ENCODE measurements at regions not wholly inside any gene's neighbourhood (a gene's known extent, or its start where the extent isn't known, plus 50 kb on each side); places are given as distances from the start of the nearest gene placed in this dataset.

GRCh38 chr3:59411694-59412093, 361.9 kb upstream of the CFAP20DC start:
- no peaks in the 10 kb centered on the region for H3K27me3 ChIP-seq
- H3K27ac ChIP-seq = no peak overlapping the region
- no peaks in the 10 kb centered on the region for H3K9me3 ChIP-seq (ENCODE audit: low read depth)
- H3K4me1 ChIP-seq (ENCODE audit: low read depth) = no peaks in the 10 kb centered on the region
- TF ChIP-seq CTCF (IDR thresholded peaks at IDR 0.05; ENCODE audit: low read depth, low read length) = no peak
- no peak for DNase-seq (ENCODE audit: low read depth in 1 of 2, low spot score in 1 of 2)
- H3K36me3 ChIP-seq = no peaks in the 10 kb centered on the region
- H3K4me3 ChIP-seq = no peak overlapping the region

GRCh38 chr3:59411186-59411585, 361.4 kb upstream of the CFAP20DC start:
- Histone ChIP-seq H3K4me1 (ENCODE audit: low read depth) (no peaks in the 10 kb centered on the region), H3K4me3 (no peak overlapping the region), H3K27me3 (no peaks in the 10 kb centered on the region), H3K27ac (no peak overlapping the region), H3K36me3 (no peaks in the 10 kb centered on the region), H3K9me3 (ENCODE audit: low read depth) (no peaks in the 10 kb centered on the region)
- TF ChIP-seq CTCF (IDR thresholded peaks at IDR 0.05; ENCODE audit: low read depth, low read length) = no peak
- DNase-seq (ENCODE audit: low read depth in 1 of 2, low spot score in 1 of 2) = no peak

GRCh38 chr3:59408047-59408624, 358.3 kb upstream of the CFAP20DC start:
- H3K4me3 ChIP-seq = no peak overlapping the region
- no peak for TF ChIP-seq CTCF (IDR thresholded peaks at IDR 0.05; ENCODE audit: low read depth, low read length)
- H3K27ac ChIP-seq = no peak overlapping the region
- H3K36me3 ChIP-seq = no peaks in the 10 kb centered on the region
- no peaks in the 10 kb centered on the region for H3K9me3 ChIP-seq (ENCODE audit: low read depth)
- DNase-seq (ENCODE audit: low read depth in 1 of 2, low spot score in 1 of 2) = no peak
- H3K4me1 ChIP-seq (ENCODE audit: low read depth) = no peaks in the 10 kb centered on the region
- H3K27me3 ChIP-seq = no peaks in the 10 kb centered on the region

GRCh38 chr3:59407425-59407824, 357.6 kb upstream of the CFAP20DC start:
- H3K27ac ChIP-seq = no peak overlapping the region
- no peaks in the 10 kb centered on the region for H3K36me3 ChIP-seq

GRCh38 chr3:59406943-59407342, 357.1 kb upstream of the CFAP20DC start:
- no peaks in the 10 kb centered on the region for H3K9me3 ChIP-seq (ENCODE audit: low read depth)
- H3K27me3 ChIP-seq = no peaks in the 10 kb centered on the region
- DNase-seq (ENCODE audit: low read depth in 1 of 2, low spot score in 1 of 2) = no peak
- TF ChIP-seq CTCF (IDR thresholded peaks at IDR 0.05; ENCODE audit: low read depth, low read length) = no peak
- H3K4me1 ChIP-seq (ENCODE audit: low read depth) = no peaks in the 10 kb centered on the region
- H3K4me3 ChIP-seq = no peak overlapping the region
- no peaks in the 10 kb centered on the region for H3K36me3 ChIP-seq
- H3K27ac ChIP-seq = no peak overlapping the region

More at GRCh38 chr3:59407425-59407824, 357.6 kb upstream of the CFAP20DC start:
- no peaks in the 10 kb centered on the region for H3K4me1 ChIP-seq (ENCODE audit: low read depth)
- H3K27me3 ChIP-seq = no peaks in the 10 kb centered on the region
- no peak overlapping the region for H3K4me3 ChIP-seq
- DNase-seq (ENCODE audit: low read depth in 1 of 2, low spot score in 1 of 2) = no peak
- H3K9me3 ChIP-seq (ENCODE audit: low read depth) = no peaks in the 10 kb centered on the region
- TF ChIP-seq CTCF (IDR thresholded peaks at IDR 0.05; ENCODE audit: low read depth, low read length) = no peak

- Histone ChIP-seq H3K4me3 (no peak overlapping the region), H3K4me1 (ENCODE audit: low read depth) (no peaks in the 10 kb centered on the region), H3K27ac (no peak overlapping the region), H3K27me3 (no peaks in the 10 kb centered on the region), H3K36me3 (no peaks in the 10 kb centered on the region), H3K9me3 (ENCODE audit: low read depth) (no peaks in the 10 kb centered on the region)
- DNase-seq (ENCODE audit: low read depth in 1 of 2, low spot score in 1 of 2) = no peak
- TF ChIP-seq CTCF (IDR thresholded peaks at IDR 0.05; ENCODE audit: low read depth, low read length) = no peak
Measured at GRCh38 chr3:59404851-59405250, 355.0 kb upstream of the CFAP20DC start.

Measured in cardiac muscle cell (in vitro differentiated cells and primary cell).